ENCODE measurements at regions not wholly inside any gene's neighbourhood (a gene's known extent, or its start where the extent isn't known, plus 50 kb on each side); places are given as distances from the start of the nearest gene placed in this dataset.

DNA sequence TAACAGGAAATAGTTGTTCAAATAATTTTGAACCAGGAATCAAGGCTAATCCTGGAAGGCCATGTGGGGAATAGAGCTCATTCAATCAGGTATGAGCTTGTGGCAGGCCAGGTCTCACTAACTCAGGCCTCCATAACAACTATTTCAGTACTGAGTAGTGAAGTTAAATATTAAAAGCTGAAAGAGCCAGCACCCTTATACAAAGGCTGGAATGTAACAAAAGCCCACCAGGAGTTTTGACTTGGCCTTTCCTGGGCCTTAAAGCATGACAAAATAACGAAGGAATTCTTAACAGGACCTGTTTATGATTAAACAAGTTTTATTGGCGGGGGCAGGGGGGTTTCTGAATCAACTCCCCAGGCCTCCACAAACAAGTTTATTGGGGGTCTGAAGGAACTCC, 1146.7 kb downstream of the CDH9 start:
- TF ChIP-seq CTCF (IDR thresholded peaks at IDR 0.05) = no peak
- TF ChIP-seq POLR2A (IDR thresholded peaks at IDR 0.05) = no peak
